GM18907 (cell line): ENCODE measurements at regions not wholly inside any gene's neighbourhood (a gene's known extent, or its start where the extent isn't known, plus 50 kb on each side); places are given as distances from the start of the nearest gene placed in this dataset.
"Not testable (repeated sequence)": the region's sequence is repeated elsewhere in the genome, so short reads cannot be mapped to it uniquely, and the experiment has no call there.

ENCODE experiments used
- ATAC-seq: cut with Tn5 transposase; IDR thresholded peaks from one replicate; pipeline ENCODE4 v1.9.1; 2021; ENCODE audit warnings: mild to moderate bottlenecking, moderate library complexity; ENCODE audit not compliant: unreplicated experiment

- not testable (repeated sequence) for ATAC-seq
These were observed 1170.7 kb downstream of the RPIA start for GRCh38 chr2:89862164-89862563.

- not testable (repeated sequence) for ATAC-seq
These were observed 1171.7 kb downstream of the RPIA start for GRCh38 chr2:89863209-89863608.

- not testable (repeated sequence) for ATAC-seq
These were observed 1183.5 kb downstream of the RPIA start for GRCh38 chr2:89874810-89875595.

- ATAC-seq: not testable (repeated sequence)
These were observed 1185.0 kb downstream of the RPIA start for GRCh38 chr2:89876445-89876844.

GRCh38 chr2:89876878-89877277, 1185.4 kb downstream of the RPIA start:
- not testable (repeated sequence) for ATAC-seq

GRCh38 chr2:89882880-89883279, 1191.4 kb downstream of the RPIA start:
- peak; percentile 76 for ATAC-seq

- ATAC-seq: not testable (repeated sequence)
These were observed 1192.2 kb downstream of the RPIA start for GRCh38 chr2:89883624-89884023.

- not testable (repeated sequence) for ATAC-seq
These were observed 1193.6 kb downstream of the RPIA start for GRCh38 chr2:89885071-89885470.

- ATAC-seq: not testable (repeated sequence)
These were observed 1197.2 kb downstream of the RPIA start for GRCh38 chr2:89888693-89889092.

- ATAC-seq: not testable (repeated sequence)
These were observed 1198.8 kb downstream of the RPIA start for GRCh38 chr2:89890185-89890773.

- not testable (repeated sequence) for ATAC-seq
These were observed 1203.5 kb downstream of the RPIA start for GRCh38 chr2:89894988-89895387.

- ATAC-seq: not testable (repeated sequence)
These were observed 1204.2 kb downstream of the RPIA start for GRCh38 chr2:89895629-89896028.

GRCh38 chr2:89927018-89927417, 1235.5 kb downstream of the RPIA start:
- not testable (repeated sequence) for ATAC-seq

- ATAC-seq: not testable (repeated sequence)
These were observed 1244.0 kb downstream of the RPIA start for GRCh38 chr2:89935436-89935835.

GRCh38 chr2:89936011-89936410, 1244.5 kb downstream of the RPIA start:
- ATAC-seq: not testable (repeated sequence)

GRCh38 chr2:89936559-89936958, 1245.1 kb downstream of the RPIA start:
- not testable (repeated sequence) for ATAC-seq

- ATAC-seq: peak; percentile 100
These were observed 1247.3 kb downstream of the RPIA start for GRCh38 chr2:89938756-89939155.

- ATAC-seq: not testable (repeated sequence)
These were observed 1252.8 kb downstream of the RPIA start for GRCh38 chr2:89944267-89944666.

GRCh38 chr2:89945004-89945616, 1253.6 kb downstream of the RPIA start:
- ATAC-seq: not testable (repeated sequence)

GRCh38 chr2:89947208-89947815, 1255.8 kb downstream of the RPIA start:
- ATAC-seq: not testable (repeated sequence)

GRCh38 chr2:89948102-89948501, 1256.6 kb downstream of the RPIA start:
- ATAC-seq: not testable (repeated sequence)
